WTC11 (cell line): ENCODE measurements at regions not wholly inside any gene's neighbourhood (a gene's known extent, or its start where the extent isn't known, plus 50 kb on each side); places are given as distances from the start of the nearest gene placed in this dataset.

ENCODE experiments used
- ATAC-seq: fragments of 200-7000 bp; cut with Tn5 transposase; 2 replicates; pipeline ENCODE4 v1.10.0; 2021; ENCODE audit warnings: mild to moderate bottlenecking, moderate library complexity
- CTCF ChIA-PET: fragments of 300-600 bp; sonication (Branson Sonifier 250); formaldehyde crosslinking; loops from one replicate; lab custom pipeline; 2021; ENCODE audit warnings: antibody characterized with exemption; lab: Charles Lee
- POLR2A ChIA-PET: fragments of 350-600 bp; sonication (Branson Sonifier 250); formaldehyde crosslinking; loops from one replicate; lab custom pipeline; 2021; ENCODE audit warnings: antibody characterized with exemption; lab: Charles Lee
- DNase-seq: peaks from one replicate; pipeline ENCODE4 v3.0.0; 2021; ENCODE audit warnings: low spot score
- H3K27ac Mint-ChIP-seq: 2 replicates; pipeline ENCODE4 v1.8.0; 2021; ENCODE audit warnings: mixed read lengths
- H3K27me3 Mint-ChIP-seq: 2 replicates; pipeline ENCODE4 v1.8.0; 2021; ENCODE audit warnings: low read depth, mild to moderate bottlenecking, moderate library complexity, mixed read lengths
- H3K36me3 Mint-ChIP-seq: 2 replicates; pipeline ENCODE4 v1.8.0; 2021; ENCODE audit warnings: mixed read lengths
- H3K4me1 Mint-ChIP-seq: 2 replicates; pipeline ENCODE4 v1.8.0; 2022; ENCODE audit warnings: mixed read lengths
- H3K4me3 Mint-ChIP-seq: 2 replicates; pipeline ENCODE4 v1.8.0; 2021; ENCODE audit warnings: mild to moderate bottlenecking, moderate library complexity, mixed read lengths
- H3K9me3 Mint-ChIP-seq: 2 replicates; pipeline ENCODE4 v1.8.0; 2021; ENCODE audit warnings: mixed read lengths
- ATF2 ChIP-seq: sonication (generic); formaldehyde crosslinking; IDR thresholded peaks from 2 replicates; pipeline ENCODE4 v1.8.1; 2022; ENCODE audit warnings: low read depth, missing genetic modification reagents, borderline replicate concordance
- ATF3 ChIP-seq: sonication (generic); formaldehyde crosslinking; conservative IDR thresholded peaks from 2 replicates; pipeline ENCODE4 v1.8.1; 2022; ENCODE audit warnings: mild to moderate bottlenecking, missing genetic modification reagents
- CTCF ChIP-seq: fragments of 200-600 bp; IDR thresholded peaks from 2 replicates; pipeline ENCODE4 v1.8.0; 2022; ENCODE audit warnings: antibody characterized with exemption
- ESRRA ChIP-seq: sonication (generic); formaldehyde crosslinking; IDR thresholded peaks from 2 replicates; pipeline ENCODE4 v1.8.1; 2022; ENCODE audit warnings: mild to moderate bottlenecking, missing genetic modification reagents, borderline replicate concordance
- ETV6 ChIP-seq: sonication (generic); formaldehyde crosslinking; IDR thresholded peaks from 2 replicates; pipeline ENCODE4 v1.8.1; 2022; ENCODE audit warnings: mild to moderate bottlenecking, missing genetic modification reagents
- GRHL2 ChIP-seq: fragments of 250-450 bp; sonication (Bioruptor Pico); IDR thresholded peaks from 2 replicates; pipeline ENCODE4 v1.8.0; 2022; ENCODE audit warnings: mild to moderate bottlenecking, moderate library complexity; ENCODE audit not compliant: insufficient replicate concordance, severe bottlenecking
- HMGXB4 ChIP-seq: sonication (generic); formaldehyde crosslinking; IDR thresholded peaks from 2 replicates; pipeline ENCODE4 v1.8.1; 2023; ENCODE audit warnings: mild to moderate bottlenecking, moderate library complexity, missing genetic modification reagents
- IRF2 ChIP-seq: sonication (generic); formaldehyde crosslinking; IDR thresholded peaks from 2 replicates; pipeline ENCODE4 v1.8.0; 2022; ENCODE audit warnings: low read depth, missing genetic modification reagents, borderline replicate concordance
- MLX ChIP-seq: sonication (generic); formaldehyde crosslinking; IDR thresholded peaks from 2 replicates; pipeline ENCODE4 v1.8.1; 2023; ENCODE audit warnings: mild to moderate bottlenecking, missing genetic modification reagents, moderate library complexity
- NFATC4 ChIP-seq: fragments of 250-450 bp; sonication (Bioruptor Pico); IDR thresholded peaks from 2 replicates; pipeline ENCODE4 v1.9.0; 2021; ENCODE audit warnings: mild to moderate bottlenecking
- RELA ChIP-seq: sonication (generic); formaldehyde crosslinking; IDR thresholded peaks from 2 replicates; pipeline ENCODE4 v1.8.1; 2022; ENCODE audit warnings: missing genetic modification reagents, mild to moderate bottlenecking, borderline replicate concordance
- RORB ChIP-seq: fragments of 250-450 bp; sonication (Bioruptor Pico); IDR thresholded peaks from 2 replicates; pipeline ENCODE4 v1.9.0; 2021; ENCODE audit warnings: mild to moderate bottlenecking
- TCF7 ChIP-seq: sonication (generic); formaldehyde crosslinking; IDR thresholded peaks from 2 replicates; pipeline ENCODE4 v1.8.0; 2022; ENCODE audit warnings: mild to moderate bottlenecking, low read depth, missing genetic modification reagents, moderate library complexity
- USF2 ChIP-seq: sonication (generic); formaldehyde crosslinking; IDR thresholded peaks from 2 replicates; pipeline ENCODE4 v1.8.1; 2023; ENCODE audit warnings: mild to moderate bottlenecking, missing genetic modification reagents, moderate library complexity
- ZNF232 ChIP-seq: sonication (generic); formaldehyde crosslinking; IDR thresholded peaks from 2 replicates; pipeline ENCODE4 v1.8.0; 2022; ENCODE audit warnings: mild to moderate bottlenecking, missing genetic modification reagents
- ZNF416 ChIP-seq: fragments of 250-450 bp; sonication (Bioruptor Pico); IDR thresholded peaks from 2 replicates; pipeline ENCODE4 v1.9.0; 2021; ENCODE audit warnings: mild to moderate bottlenecking, inconsistent platforms
- ZNF512 ChIP-seq: sonication (generic); formaldehyde crosslinking; IDR thresholded peaks from 2 replicates; pipeline ENCODE4 v1.8.1; 2022; ENCODE audit warnings: missing genetic modification reagents, borderline replicate concordance
- ZNF532 ChIP-seq: fragments of 250-450 bp; sonication (Bioruptor Pico); IDR thresholded peaks from 2 replicates; pipeline ENCODE4 v1.9.0; 2021; ENCODE audit warnings: mild to moderate bottlenecking, borderline replicate concordance
- ZNF671 ChIP-seq: fragments of 250-450 bp; sonication (Bioruptor Pico); IDR thresholded peaks from 2 replicates; pipeline ENCODE4 v1.8.0; 2021; ENCODE audit warnings: mild to moderate bottlenecking

GRCh38 chr3:132984181-132984580, 54.0 kb upstream of the TMEM108 start:
- TF ChIP-seq RORB (CRISPR knock-in tag) = no peak
- Mint-ChIP-seq H3K9me3 (peaks cover 35% of the 10 kb centered on the region), H3K4me3 (no peak overlapping the region), H3K27me3 (no peaks in the 10 kb centered on the region), H3K4me1 (no peaks in the 10 kb centered on the region), H3K36me3 (peaks cover 6% of the 10 kb centered on the region; the same call in 1 of the 2 replicates), H3K27ac (no peak overlapping the region)
- DNase-seq = no peak
- no peak for ATAC-seq
- POLR2A ChIA-PET = no interaction called here
- CTCF ChIA-PET = no interaction called here

- Mint-ChIP-seq H3K4me3 (no peak overlapping the region), H3K27ac (no peak overlapping the region), H3K36me3 (peaks cover 6% of the 10 kb centered on the region; the same call in 1 of the 2 replicates), H3K27me3 (no peaks in the 10 kb centered on the region), H3K4me1 (no peaks in the 10 kb centered on the region), H3K9me3 (peaks cover 33% of the 10 kb centered on the region)
- POLR2A ChIA-PET = no interaction called here
- CTCF ChIA-PET = no interaction called here
- DNase-seq (no peak), ATAC-seq (no peak)
- TF ChIP-seq ZNF232 (no peak), ZNF512 (CRISPR knock-in tag) (no peak), CTCF (no peak), NFATC4 (no peak), HMGXB4 (no peak), USF2 (CRISPR knock-in tag) (no peak), ESRRA (CRISPR knock-in tag) (no peak), GRHL2 (CRISPR knock-in tag) (no peak), ZNF532 (CRISPR knock-in tag) (no peak), TCF7 (CRISPR knock-in tag) (no peak), ATF3 (CRISPR knock-in tag) (no peak), RELA (CRISPR knock-in tag) (no peak), ZNF671 (no peak), IRF2 (CRISPR knock-in tag) (no peak), ZNF416 (CRISPR knock-in tag) (no peak), ATF2 (CRISPR knock-in tag) (no peak), MLX (no peak), ETV6 (no peak)
Measured at GRCh38 chr3:132983143-132983770, 54.9 kb upstream of the TMEM108 start.
